CD4-positive, alpha-beta T cell treated with Interleukin-15 for 1 hour (primary cell): ENCODE measurements at regions not wholly inside any gene's neighbourhood (a gene's known extent, or its start where the extent isn't known, plus 50 kb on each side); places are given as distances from the start of the nearest gene placed in this dataset.
"Not testable (repeated sequence)": the region's sequence is repeated elsewhere in the genome, so short reads cannot be mapped to it uniquely, and the experiment has no call there.

Experiments used
- DNase-seq: peaks from one replicate; pipeline ENCODE4 v3.0.0-alpha.2; 2020

DNA sequence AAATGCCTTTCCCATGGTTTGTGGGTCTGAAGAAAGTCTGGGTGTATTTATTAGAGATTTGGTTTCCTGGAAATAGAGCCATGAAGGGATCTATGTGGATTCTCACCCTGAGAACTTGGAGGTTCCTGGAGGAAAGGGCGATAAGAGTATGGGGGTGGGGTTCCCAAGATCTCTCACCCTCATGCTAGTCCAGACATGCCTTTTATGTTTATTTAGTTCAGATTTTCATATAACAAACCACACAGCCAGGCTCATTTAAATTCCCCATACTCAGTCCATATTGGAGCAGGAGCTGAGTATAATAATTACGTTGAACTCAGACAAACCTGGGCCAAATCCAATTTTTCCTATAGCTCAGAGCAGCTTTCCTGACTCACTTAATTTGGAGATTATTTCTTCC is 566.6 kb downstream of the GOLGA6L6 start:
- no peak for DNase-seq

GRCh38 chr15:19973718-19974117 is 567.9 kb downstream of the GOLGA6L6 start:
- no peak for DNase-seq

GRCh38 chr15:19972582-19972981 is 569.0 kb downstream of the GOLGA6L6 start:
- DNase-seq: not testable (repeated sequence)

DNA sequence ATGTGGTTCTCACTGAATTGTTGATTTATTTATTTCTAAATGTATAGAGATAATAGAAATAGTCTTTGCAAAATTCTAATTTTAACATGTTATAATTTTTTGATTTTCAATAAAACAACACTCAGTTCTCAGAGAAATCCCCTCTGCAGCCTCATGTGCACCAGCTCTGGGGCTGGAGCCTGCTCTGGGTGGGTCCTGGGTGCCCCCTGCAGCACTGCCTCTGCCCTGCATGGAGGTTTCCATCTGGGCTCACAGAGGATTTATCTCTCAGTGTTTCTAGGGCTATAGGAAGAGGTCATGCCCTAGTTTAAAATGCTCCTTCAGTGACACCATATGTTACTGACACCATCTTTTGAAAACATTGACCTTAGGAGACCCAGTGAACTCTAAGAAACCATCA is 576.0 kb downstream of the GOLGA6L6 start:
- not testable (repeated sequence) for DNase-seq

DNA sequence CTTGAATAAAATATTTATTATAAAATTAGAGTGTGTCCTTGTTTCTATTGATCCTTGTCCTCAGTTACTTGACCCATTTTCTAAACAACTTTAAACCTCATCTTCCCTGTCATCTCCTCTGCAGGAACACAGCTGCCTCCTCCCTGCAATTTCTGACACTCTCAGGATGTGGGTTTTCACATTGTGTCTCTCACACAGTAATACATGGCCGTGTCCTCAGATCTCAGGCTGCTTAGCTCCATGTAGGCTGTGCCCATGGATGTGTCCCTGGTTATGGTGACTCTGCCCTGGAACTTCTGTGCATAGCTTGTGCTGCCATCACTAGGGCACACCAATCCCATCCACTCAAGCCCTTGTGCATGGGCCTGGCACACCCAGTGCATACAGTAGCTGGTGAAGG is 577.1 kb downstream of the GOLGA6L6 start:
- DNase-seq: not testable (repeated sequence)

DNA sequence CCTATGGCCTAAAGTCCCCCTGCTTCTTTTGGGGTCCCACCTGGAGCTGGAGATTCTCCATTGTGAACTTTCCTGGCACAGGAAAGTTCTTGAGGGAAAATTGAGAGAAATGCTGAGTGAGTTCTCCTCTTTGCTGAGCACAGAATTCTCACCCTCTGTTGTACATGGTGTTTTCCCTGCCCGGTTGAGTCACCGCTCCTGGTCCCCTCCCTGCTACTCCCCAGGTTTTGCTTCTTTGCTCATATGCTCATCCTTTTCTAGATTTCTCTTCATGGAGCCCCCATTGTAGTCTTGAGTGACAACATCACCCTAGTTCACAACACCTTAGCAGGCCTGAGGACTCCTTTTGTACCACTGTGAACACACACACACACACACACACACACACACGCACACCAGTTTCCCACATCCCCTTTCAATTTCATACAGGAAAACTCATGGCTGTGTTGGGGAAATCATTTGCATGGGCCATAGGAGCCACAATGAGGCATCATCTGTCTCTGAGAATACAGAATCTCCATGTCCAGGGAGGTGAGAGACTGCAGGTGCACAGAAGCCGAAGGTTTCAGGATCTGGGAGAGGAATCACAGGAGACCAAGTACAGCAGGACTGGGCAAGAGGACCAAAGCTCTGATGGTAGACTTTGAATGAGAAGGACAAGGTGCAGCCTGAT is 585.3 kb downstream of the GOLGA6L6 start:
- DNase-seq: no peak

DNA sequence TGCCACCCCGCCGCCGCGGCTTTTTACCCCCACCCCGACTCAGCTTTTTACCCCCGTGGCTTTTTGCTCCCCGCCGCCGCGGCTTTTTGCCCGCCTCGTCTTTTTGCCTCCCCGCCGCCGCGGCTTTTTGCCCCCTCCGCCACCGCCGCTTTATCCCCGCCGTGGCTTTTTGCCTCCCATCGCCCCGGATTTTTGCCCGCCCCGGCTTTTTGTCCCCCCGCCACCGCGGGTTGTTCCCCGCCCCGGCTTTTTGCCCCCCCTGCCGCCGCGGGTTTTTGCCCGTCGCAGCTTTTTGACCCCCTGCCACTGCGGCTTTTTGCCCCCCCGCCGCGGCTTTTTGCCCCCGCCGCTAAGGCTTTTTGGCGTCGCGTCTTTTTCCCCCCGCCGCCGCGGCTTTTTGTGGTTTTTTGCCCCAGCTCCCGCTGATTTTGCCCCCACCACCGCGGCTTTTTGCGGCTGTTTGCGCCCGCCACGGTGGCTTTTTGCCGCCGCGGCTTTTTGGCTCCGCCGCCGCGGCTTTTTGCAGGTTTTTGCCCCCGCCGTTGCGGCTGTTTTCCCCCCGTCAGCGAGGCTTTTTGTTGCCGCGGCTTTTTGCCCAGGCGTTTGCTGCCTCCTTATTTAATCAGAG is 597.2 kb downstream of the GOLGA6L6 start:
- DNase-seq: no peak

DNA sequence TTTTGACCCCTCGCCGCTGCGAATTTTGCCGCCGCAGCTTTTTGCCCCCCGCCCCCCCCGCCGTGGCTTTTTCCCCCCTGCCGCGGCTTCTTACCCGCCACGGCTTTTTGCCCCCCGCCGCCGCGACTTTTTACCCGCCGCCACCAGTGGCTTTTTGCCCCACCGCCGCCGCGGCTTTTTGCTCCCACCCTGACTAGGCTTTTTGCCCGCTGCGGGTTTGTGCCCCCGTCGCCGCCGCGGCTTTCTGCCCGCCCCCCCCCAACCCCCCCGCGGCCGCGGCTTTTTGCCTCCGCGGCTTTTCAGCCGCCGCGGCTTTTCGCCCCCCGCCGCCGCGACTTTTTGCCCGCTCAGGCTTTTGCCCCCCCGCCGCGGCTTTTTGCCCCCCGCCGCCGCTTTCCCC is 598.1 kb downstream of the GOLGA6L6 start:
- DNase-seq: no peak

- not testable (repeated sequence) for DNase-seq
Measured at GRCh38 chr15:19903281-19903680, 638.3 kb downstream of the GOLGA6L6 start.

- not testable (repeated sequence) for DNase-seq
Measured at GRCh38 chr15:19902388-19902787, 639.2 kb downstream of the GOLGA6L6 start.

DNA sequence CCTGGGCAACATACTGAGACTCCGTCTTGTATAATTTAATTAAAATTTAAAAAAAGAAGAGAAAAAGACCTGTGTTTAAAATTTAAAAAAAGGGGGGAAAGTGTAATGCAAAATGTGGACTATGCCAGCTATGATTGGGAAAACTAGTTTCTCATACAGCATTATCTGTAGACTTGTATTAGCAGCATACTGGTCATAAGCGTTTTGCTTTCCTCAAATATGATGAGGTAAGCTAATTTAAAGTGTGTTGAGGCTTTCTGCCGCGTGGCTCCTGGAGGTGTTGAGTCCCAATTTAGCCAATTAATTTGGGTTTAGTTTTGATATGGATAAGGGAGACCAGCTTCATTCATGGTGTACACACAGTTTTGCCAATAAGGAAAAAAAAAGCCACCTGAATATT is 640.2 kb downstream of the GOLGA6L6 start:
- DNase-seq: not testable (repeated sequence)

DNA sequence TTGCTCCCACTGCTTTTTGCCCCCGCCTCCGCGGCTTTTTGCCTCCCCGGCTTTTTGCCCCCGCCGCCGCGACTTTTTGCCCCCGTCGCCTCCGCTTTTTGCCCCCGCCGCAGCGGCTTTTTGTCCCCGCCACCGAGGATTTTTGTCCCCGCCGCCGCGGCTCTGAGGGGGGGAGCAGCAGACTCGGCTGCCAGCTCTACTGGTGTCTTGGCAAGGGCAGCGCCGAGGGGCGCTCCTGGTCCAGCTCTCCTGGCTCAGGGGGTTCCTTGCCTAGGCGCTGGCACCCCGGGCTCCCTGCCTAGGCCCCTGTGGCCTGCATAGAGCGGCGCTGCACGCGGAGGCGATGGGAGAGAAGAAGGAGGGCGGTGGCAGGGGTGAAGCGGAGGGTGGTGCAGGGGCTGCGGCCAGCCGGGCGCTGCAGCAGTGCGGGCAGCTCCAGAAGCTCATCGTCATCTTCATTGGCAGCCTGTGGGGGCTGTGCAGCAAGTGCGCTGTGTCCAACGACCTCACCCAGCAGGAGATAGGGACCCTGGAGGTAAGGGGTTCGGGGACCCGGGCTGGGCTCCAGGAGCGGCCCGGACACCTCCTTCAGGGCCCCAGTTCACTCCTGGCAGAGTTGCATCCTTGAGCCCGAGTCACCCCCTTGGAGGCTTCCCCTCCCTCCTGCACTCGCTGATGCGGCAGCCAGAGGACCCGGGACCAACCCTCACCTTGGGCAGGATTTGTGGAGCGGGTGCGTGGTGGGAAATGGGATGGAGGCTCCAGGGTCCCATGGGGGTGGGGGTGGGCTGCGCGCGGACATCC is 642.4 kb downstream of the GOLGA6L6 start:
- DNase-seq: no peak

DNA sequence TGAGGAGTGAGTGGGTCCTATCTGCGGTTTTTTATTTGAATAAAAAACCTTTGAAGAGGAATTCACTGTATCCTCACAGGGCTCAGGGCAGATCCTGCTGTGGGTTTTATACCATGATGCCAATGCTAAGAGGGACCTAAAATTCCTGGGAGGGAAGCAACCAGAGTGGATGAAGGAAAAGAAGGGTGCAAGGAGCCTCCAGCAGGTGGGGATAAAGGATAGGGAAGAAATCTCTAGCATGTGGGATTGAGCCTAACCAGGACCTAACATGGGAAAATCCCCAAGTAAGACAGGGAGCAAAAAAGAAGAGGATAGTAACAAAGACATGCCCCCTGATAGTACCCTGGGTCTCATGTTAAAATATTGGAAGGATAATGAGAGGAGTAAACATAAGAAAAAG is 652.8 kb downstream of the GOLGA6L6 start:
- not testable (repeated sequence) for DNase-seq

GRCh38 chr15:19844061-19844460 is 697.5 kb downstream of the GOLGA6L6 start:
- DNase-seq: not testable (repeated sequence)
